Memory B cell (primary cell): ENCODE measurements at regions not wholly inside any gene's neighbourhood (a gene's known extent, or its start where the extent isn't known, plus 50 kb on each side); places are given as distances from the start of the nearest gene placed in this dataset.

Experiments
- ATAC-seq: fragments of 150-1000 bp; cut with Tn5 transposase; 2 replicates; pipeline ENCODE4 v1.10.0; 2021; ENCODE audit warnings: low read depth, mild to moderate bottlenecking, moderate library complexity
- DNase-seq, 2 donors: peaks; one replicate each; pipeline ENCODE4 v3.0.0; 2022; ENCODE audit warnings: low spot score in 2 of 2
- H3K27ac Mint-ChIP-seq: one replicate; pipeline ENCODE4 v1.8.0; 2022; ENCODE audit warnings: mild to moderate bottlenecking, moderate library complexity, mixed read lengths
- H3K27me3 Mint-ChIP-seq: one replicate; pipeline ENCODE4 v1.8.0; 2022; ENCODE audit warnings: mixed read lengths
- H3K36me3 Mint-ChIP-seq: one replicate; pipeline ENCODE4 v1.8.0; 2022; ENCODE audit warnings: mild to moderate bottlenecking, mixed read lengths
- H3K4me1 Mint-ChIP-seq: one replicate; pipeline ENCODE4 v1.8.0; 2022; ENCODE audit warnings: mixed read lengths
- H3K4me3 Mint-ChIP-seq: one replicate; pipeline ENCODE4 v1.8.0; 2022; ENCODE audit warnings: mild to moderate bottlenecking, moderate library complexity, mixed read lengths
- H3K9me3 Mint-ChIP-seq: one replicate; pipeline ENCODE4 v1.8.0; 2022; ENCODE audit warnings: mixed read lengths

- H3K4me1 Mint-ChIP-seq: no peaks in the 10 kb centered on the region
- no peaks in the 10 kb centered on the region for H3K9me3 Mint-ChIP-seq
- ATAC-seq (no peak), DNase-seq (no peak)
- no peak overlapping the region for H3K4me3 Mint-ChIP-seq
- no peaks in the 10 kb centered on the region for H3K36me3 Mint-ChIP-seq
- no peak overlapping the region for H3K27ac Mint-ChIP-seq
- peaks cover 2% of the 10 kb centered on the region for H3K27me3 Mint-ChIP-seq
Observed at GRCh38 chr7:116377721-116378120, 121.8 kb upstream of the CAV2 start.

- no peaks in the 10 kb centered on the region for H3K36me3 Mint-ChIP-seq
- H3K9me3 Mint-ChIP-seq: no peaks in the 10 kb centered on the region
- peaks cover 5% of the 10 kb centered on the region for H3K27me3 Mint-ChIP-seq
- no peak overlapping the region for H3K4me3 Mint-ChIP-seq
- H3K4me1 Mint-ChIP-seq: no peaks in the 10 kb centered on the region
- ATAC-seq (no peak), DNase-seq (no peak)
- H3K27ac Mint-ChIP-seq: no peak overlapping the region
Observed at GRCh38 chr7:116380025-116380424, 119.5 kb upstream of the CAV2 start.

GRCh38 chr7:116382375-116382774, 117.2 kb upstream of the CAV2 start:
- H3K9me3 Mint-ChIP-seq: no peaks in the 10 kb centered on the region
- H3K27me3 Mint-ChIP-seq: peaks cover 5% of the 10 kb centered on the region
- H3K27ac Mint-ChIP-seq: no peak overlapping the region
- H3K36me3 Mint-ChIP-seq: no peaks in the 10 kb centered on the region
- no peaks in the 10 kb centered on the region for H3K4me1 Mint-ChIP-seq
- ATAC-seq: no peak
- H3K4me3 Mint-ChIP-seq: no peak overlapping the region
- no peak for DNase-seq

- no peak for DNase-seq
- Mint-ChIP-seq H3K27ac (no peak overlapping the region), H3K27me3 (peaks cover 7% of the 10 kb centered on the region), H3K9me3 (no peaks in the 10 kb centered on the region), H3K4me3 (no peak overlapping the region), H3K36me3 (no peaks in the 10 kb centered on the region), H3K4me1 (no peaks in the 10 kb centered on the region)
- no peak for ATAC-seq
Observed at GRCh38 chr7:116384936-116385635, 114.5 kb upstream of the CAV2 start.

- no peak overlapping the region for H3K27ac Mint-ChIP-seq
- DNase-seq (no peak), ATAC-seq (no peak)
- H3K36me3 Mint-ChIP-seq: no peaks in the 10 kb centered on the region
- H3K4me3 Mint-ChIP-seq: no peak overlapping the region
- H3K4me1 Mint-ChIP-seq: no peaks in the 10 kb centered on the region
- H3K27me3 Mint-ChIP-seq: peaks cover 5% of the 10 kb centered on the region
- H3K9me3 Mint-ChIP-seq: no peaks in the 10 kb centered on the region
Observed at GRCh38 chr7:116386674-116387073, 112.9 kb upstream of the CAV2 start.

- DNase-seq: no peak
Observed at GRCh38 chr7:116390363-116390762, 109.2 kb upstream of the CAV2 start.

GRCh38 chr7:116392806-116393205, 106.7 kb upstream of the CAV2 start:
- Mint-ChIP-seq H3K4me3 (no peak overlapping the region), H3K9me3 (no peaks in the 10 kb centered on the region), H3K36me3 (no peaks in the 10 kb centered on the region), H3K27ac (no peak overlapping the region), H3K27me3 (peaks cover 9% of the 10 kb centered on the region), H3K4me1 (no peaks in the 10 kb centered on the region)
- DNase-seq (no peak), ATAC-seq (no peak)

More at GRCh38 chr7:116390363-116390762, 109.2 kb upstream of the CAV2 start:
- ATAC-seq: no peak
- Mint-ChIP-seq H3K4me1 (no peaks in the 10 kb centered on the region), H3K36me3 (no peaks in the 10 kb centered on the region), H3K27ac (no peak overlapping the region), H3K27me3 (peaks cover 4% of the 10 kb centered on the region), H3K4me3 (no peak overlapping the region), H3K9me3 (no peaks in the 10 kb centered on the region)

- Mint-ChIP-seq H3K27me3 (peaks cover 9% of the 10 kb centered on the region), H3K4me1 (no peaks in the 10 kb centered on the region), H3K9me3 (peaks cover 2% of the 10 kb centered on the region), H3K36me3 (no peaks in the 10 kb centered on the region), H3K4me3 (no peak overlapping the region), H3K27ac (no peak overlapping the region)
- DNase-seq (no peak), ATAC-seq (no peak)
Observed at GRCh38 chr7:116393654-116394053, 105.9 kb upstream of the CAV2 start.

- ATAC-seq (no peak), DNase-seq (no peak)
- no peaks in the 10 kb centered on the region for H3K36me3 Mint-ChIP-seq
- peaks cover 2% of the 10 kb centered on the region for H3K9me3 Mint-ChIP-seq
- H3K27me3 Mint-ChIP-seq: peaks cover 11% of the 10 kb centered on the region
- no peaks in the 10 kb centered on the region for H3K4me1 Mint-ChIP-seq
- H3K4me3 Mint-ChIP-seq: no peak overlapping the region
- no peak overlapping the region for H3K27ac Mint-ChIP-seq
Observed at GRCh38 chr7:116394106-116394505, 105.4 kb upstream of the CAV2 start.

- Mint-ChIP-seq H3K27me3 (peaks cover 9% of the 10 kb centered on the region), H3K4me3 (no peak overlapping the region), H3K9me3 (peaks cover 2% of the 10 kb centered on the region), H3K4me1 (no peaks in the 10 kb centered on the region), H3K36me3 (no peaks in the 10 kb centered on the region), H3K27ac (no peak overlapping the region)
- ATAC-seq: no peak
- no peak for DNase-seq
Observed at GRCh38 chr7:116395141-116395791, 104.3 kb upstream of the CAV2 start.

GRCh38 chr7:116398672-116399071, 100.9 kb upstream of the CAV2 start:
- no peak overlapping the region for H3K4me3 Mint-ChIP-seq
- DNase-seq (no peak), ATAC-seq (no peak)
- no peak overlapping the region for H3K27ac Mint-ChIP-seq
- H3K27me3 Mint-ChIP-seq: peaks cover 15% of the 10 kb centered on the region
- no peaks in the 10 kb centered on the region for H3K36me3 Mint-ChIP-seq
- H3K9me3 Mint-ChIP-seq: peaks cover 2% of the 10 kb centered on the region
- no peaks in the 10 kb centered on the region for H3K4me1 Mint-ChIP-seq

GRCh38 chr7:116399819-116400218, 99.7 kb upstream of the CAV2 start:
- peaks cover 2% of the 10 kb centered on the region for H3K9me3 Mint-ChIP-seq
- no peak for DNase-seq

GRCh38 chr7:116400522-116400921, 99.0 kb upstream of the CAV2 start:
- no peak overlapping the region for H3K27ac Mint-ChIP-seq
- H3K4me1 Mint-ChIP-seq: no peaks in the 10 kb centered on the region
- no peak for ATAC-seq
- H3K4me3 Mint-ChIP-seq: no peak overlapping the region
- no peaks in the 10 kb centered on the region for H3K36me3 Mint-ChIP-seq
- H3K9me3 Mint-ChIP-seq: peaks cover 2% of the 10 kb centered on the region
- peaks cover 17% of the 10 kb centered on the region for H3K27me3 Mint-ChIP-seq
- DNase-seq: no peak

More at GRCh38 chr7:116399819-116400218, 99.7 kb upstream of the CAV2 start:
- H3K27ac Mint-ChIP-seq: no peak overlapping the region
- no peak for ATAC-seq
- H3K36me3 Mint-ChIP-seq: no peaks in the 10 kb centered on the region
- H3K4me3 Mint-ChIP-seq: no peak overlapping the region
- H3K27me3 Mint-ChIP-seq: peaks cover 13% of the 10 kb centered on the region
- no peaks in the 10 kb centered on the region for H3K4me1 Mint-ChIP-seq

- peaks cover 17% of the 10 kb centered on the region for H3K27me3 Mint-ChIP-seq
- ATAC-seq: no peak
- H3K4me1 Mint-ChIP-seq: no peaks in the 10 kb centered on the region
- no peak overlapping the region for H3K4me3 Mint-ChIP-seq
- no peak overlapping the region for H3K27ac Mint-ChIP-seq
- DNase-seq: no peak
- H3K36me3 Mint-ChIP-seq: no peaks in the 10 kb centered on the region
- H3K9me3 Mint-ChIP-seq: peaks cover 2% of the 10 kb centered on the region
Observed at GRCh38 chr7:116401711-116402110, 97.8 kb upstream of the CAV2 start.

- no peak for ATAC-seq
- Mint-ChIP-seq H3K4me3 (no peak overlapping the region), H3K27me3 (peaks cover 13% of the 10 kb centered on the region), H3K4me1 (no peaks in the 10 kb centered on the region), H3K36me3 (no peaks in the 10 kb centered on the region), H3K27ac (no peak overlapping the region), H3K9me3 (peaks cover under 1% of the 10 kb centered on the region)
- DNase-seq: no peak
Observed at GRCh38 chr7:116403265-116403664, 96.3 kb upstream of the CAV2 start.
